Neural progenitor cell (in vitro differentiated cells): ENCODE measurements at regions not wholly inside any gene's neighbourhood (a gene's known extent, or its start where the extent isn't known, plus 50 kb on each side); places are given as distances from the start of the nearest gene placed in this dataset.

Experiments used
- DNase-seq: peaks from one replicate; pipeline ENCODE4 v3.0.0-alpha.2; 2016; ENCODE audit warnings: low spot score
- H2AFZ ChIP-seq: fragments of 200-600 bp; sonication (generic); replicated peaks from 2 replicates; pipeline ENCODE4 v1.6.1; 2016; ENCODE audit warnings: antibody characterized with exemption
- H3F3A ChIP-seq: fragments of 200-600 bp; sonication (generic); 2 replicates; pipeline ENCODE4 v1.6.1; 2016; ENCODE audit warnings: antibody characterized with exemption, low read depth
- H3K27ac ChIP-seq: fragments of 200-600 bp; sonication (generic); 2 replicates; pipeline ENCODE4 v1.5.1; 2016; ENCODE audit warnings: mild to moderate bottlenecking
- H3K27me3 ChIP-seq: fragments of 200-600 bp; sonication (generic); 2 replicates; pipeline ENCODE4 v1.6.1; 2016; ENCODE audit warnings: mild to moderate bottlenecking, moderate library complexity
- H3K36me3 ChIP-seq: fragments of 200-600 bp; sonication (generic); 2 replicates; pipeline ENCODE4 v1.5.1; 2016
- H3K4me1 ChIP-seq: fragments of 200-600 bp; sonication (generic); 2 replicates; pipeline ENCODE4 v1.6.1; 2016; ENCODE audit warnings: mixed run types
- H3K4me2 ChIP-seq: fragments of 200-600 bp; sonication (generic); 2 replicates; pipeline ENCODE4 v1.6.1; 2016
- H3K4me3 ChIP-seq: fragments of 200-600 bp; sonication (generic); 2 replicates; pipeline ENCODE4 v1.5.1; 2016
- H3K79me2 ChIP-seq: fragments of 200-600 bp; sonication (generic); 2 replicates; pipeline ENCODE4 v1.6.1; 2016; ENCODE audit warnings: low read depth
- H3K9ac ChIP-seq: fragments of 200-600 bp; sonication (generic); 2 replicates; pipeline ENCODE4 v1.6.1; 2016
- H3K9me3 ChIP-seq: fragments of 200-600 bp; sonication (generic); 2 replicates; pipeline ENCODE4 v1.5.1; 2016; ENCODE audit warnings: low read depth
- H4K20me1 ChIP-seq: fragments of 200-600 bp; sonication (generic); 2 replicates; pipeline ENCODE4 v1.6.1; 2016; ENCODE audit warnings: low read depth
- H3K27ac Mint-ChIP-seq: 3 replicates; pipeline ENCODE4 v1.8.0; 2021; ENCODE audit warnings: mixed read lengths
- H3K27me3 Mint-ChIP-seq: 2 replicates; pipeline ENCODE4 v1.8.0; 2022; ENCODE audit warnings: low read depth, mild to moderate bottlenecking, inconsistent platforms, moderate library complexity, mixed read lengths; ENCODE audit not compliant: insufficient read depth
- H3K36me3 Mint-ChIP-seq: 3 replicates; pipeline ENCODE4 v1.8.0; 2021; ENCODE audit warnings: mixed read lengths
- H3K4me1 Mint-ChIP-seq: 3 replicates; pipeline ENCODE4 v1.8.0; 2021; ENCODE audit warnings: mixed read lengths
- H3K4me3 Mint-ChIP-seq: 3 replicates; pipeline ENCODE4 v1.8.0; 2021; ENCODE audit warnings: mild to moderate bottlenecking, moderate library complexity, mixed read lengths
- H3K9me3 Mint-ChIP-seq: 3 replicates; pipeline ENCODE4 v1.8.0; 2020; ENCODE audit warnings: mixed read lengths
- EZH2 ChIP-seq: fragments of 200-600 bp; sonication (generic); IDR thresholded peaks from 2 replicates; pipeline ENCODE4 v1.6.1; 2017; ENCODE audit warnings: antibody characterized with exemption, mild to moderate bottlenecking, moderate library complexity
- EZH2phosphoT487 ChIP-seq: fragments of 200-600 bp; sonication (generic); IDR thresholded peaks from 2 replicates; pipeline ENCODE4 v1.6.1; 2017; ENCODE audit warnings: antibody characterized with exemption
- TF ChIP-seq, protein P1 (sequence below): fragments of 200-600 bp; sonication (generic); IDR thresholded peaks from 2 replicates; pipeline ENCODE4 v1.5.1; 2017; ENCODE audit warnings: antibody characterized with exemption, mild to moderate bottlenecking

DNA sequence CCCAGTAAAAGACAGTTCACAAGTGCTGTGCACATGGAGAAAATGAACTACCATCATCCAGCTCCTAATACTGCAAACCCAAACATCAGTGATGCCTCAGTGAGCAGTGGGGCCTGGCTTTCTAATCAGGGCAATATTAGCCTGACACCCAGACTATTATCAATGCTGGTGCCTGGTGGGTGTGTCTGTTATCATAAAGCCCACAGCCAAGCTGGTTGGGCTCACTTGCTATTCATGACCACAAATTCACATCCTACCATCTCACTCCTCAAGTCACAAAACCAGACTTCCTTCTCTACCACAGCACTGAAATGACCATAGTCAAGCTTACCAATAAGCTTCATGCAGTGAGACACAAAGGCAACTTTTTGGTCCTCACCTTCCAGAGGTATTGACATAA is 180.8 kb upstream of the PLN start:
- Mint-ChIP-seq H3K27me3 (peaks cover 6% of the 10 kb centered on the region), H3K27ac (no peak overlapping the region), H3K36me3 (no peaks in the 10 kb centered on the region), H3K4me3 (no peak overlapping the region), H3K4me1 (no peaks in the 10 kb centered on the region), H3K9me3 (peaks cover 11% of the 10 kb centered on the region)
- H3K4me3 ChIP-seq: no peak overlapping the region
- no peaks in the 10 kb centered on the region for H3K36me3 ChIP-seq
- no peaks in the 10 kb centered on the region for H3K4me1 ChIP-seq
- H3K27me3 ChIP-seq: no peaks in the 10 kb centered on the region
- no peak overlapping the region for H3K4me2 ChIP-seq
- no peak overlapping the region for H3K9ac ChIP-seq
- no peaks in the 10 kb centered on the region for H4K20me1 ChIP-seq
- no peak overlapping the region for H2AFZ ChIP-seq
- TF ChIP-seq EZH2phosphoT487: no peak
- TF ChIP-seq, protein P1, sequence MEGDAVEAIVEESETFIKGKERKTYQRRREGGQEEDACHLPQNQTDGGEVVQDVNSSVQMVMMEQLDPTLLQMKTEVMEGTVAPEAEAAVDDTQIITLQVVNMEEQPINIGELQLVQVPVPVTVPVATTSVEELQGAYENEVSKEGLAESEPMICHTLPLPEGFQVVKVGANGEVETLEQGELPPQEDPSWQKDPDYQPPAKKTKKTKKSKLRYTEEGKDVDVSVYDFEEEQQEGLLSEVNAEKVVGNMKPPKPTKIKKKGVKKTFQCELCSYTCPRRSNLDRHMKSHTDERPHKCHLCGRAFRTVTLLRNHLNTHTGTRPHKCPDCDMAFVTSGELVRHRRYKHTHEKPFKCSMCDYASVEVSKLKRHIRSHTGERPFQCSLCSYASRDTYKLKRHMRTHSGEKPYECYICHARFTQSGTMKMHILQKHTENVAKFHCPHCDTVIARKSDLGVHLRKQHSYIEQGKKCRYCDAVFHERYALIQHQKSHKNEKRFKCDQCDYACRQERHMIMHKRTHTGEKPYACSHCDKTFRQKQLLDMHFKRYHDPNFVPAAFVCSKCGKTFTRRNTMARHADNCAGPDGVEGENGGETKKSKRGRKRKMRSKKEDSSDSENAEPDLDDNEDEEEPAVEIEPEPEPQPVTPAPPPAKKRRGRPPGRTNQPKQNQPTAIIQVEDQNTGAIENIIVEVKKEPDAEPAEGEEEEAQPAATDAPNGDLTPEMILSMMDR: no peak
- TF ChIP-seq EZH2: no peak
- no peaks in the 10 kb centered on the region for H3F3A ChIP-seq
- H3K27ac ChIP-seq: no peak overlapping the region
- H3K79me2 ChIP-seq: no peaks in the 10 kb centered on the region
- H3K9me3 ChIP-seq: peaks cover 8% of the 10 kb centered on the region
- no peak for DNase-seq

DNA sequence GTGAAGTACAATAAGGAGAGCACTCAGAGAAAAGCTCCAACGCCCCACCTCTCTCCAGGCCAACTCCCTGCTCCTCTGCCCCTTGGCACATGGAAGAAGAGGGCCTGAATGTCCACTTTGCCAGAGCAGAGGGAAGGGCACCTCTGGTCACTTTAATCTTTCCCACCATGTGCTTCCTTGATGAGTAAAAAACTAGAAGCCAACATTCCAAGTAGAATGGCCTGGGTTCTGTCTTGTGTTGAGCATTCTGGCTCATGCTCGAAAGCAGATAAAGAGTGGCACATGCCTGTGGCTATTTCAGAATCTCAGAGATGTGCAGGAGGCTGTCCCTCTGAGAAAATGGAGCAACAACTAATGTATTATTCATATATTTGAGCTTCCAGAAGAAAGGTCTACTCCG is 177.4 kb upstream of the PLN start:
- H3K79me2 ChIP-seq: no peaks in the 10 kb centered on the region
- no peaks in the 10 kb centered on the region for H3K36me3 ChIP-seq
- H3K9ac ChIP-seq: no peak overlapping the region
- H3F3A ChIP-seq: no peaks in the 10 kb centered on the region
- no peaks in the 10 kb centered on the region for H3K27me3 ChIP-seq
- H3K27ac ChIP-seq: no peak overlapping the region
- no peak for DNase-seq
- no peak overlapping the region for H3K4me2 ChIP-seq
- H3K4me1 ChIP-seq: no peaks in the 10 kb centered on the region
- no peaks in the 10 kb centered on the region for H3K4me1 Mint-ChIP-seq
- no peak overlapping the region for H3K27ac Mint-ChIP-seq
- no peak overlapping the region for H3K4me3 ChIP-seq
- peaks cover 8% of the 10 kb centered on the region for H3K9me3 ChIP-seq
- H3K27me3 Mint-ChIP-seq: peaks cover 3% of the 10 kb centered on the region
- H3K9me3 Mint-ChIP-seq: peaks cover 11% of the 10 kb centered on the region
- H4K20me1 ChIP-seq: no peaks in the 10 kb centered on the region
- H2AFZ ChIP-seq: no peak overlapping the region
- TF ChIP-seq EZH2: no peak
- TF ChIP-seq, protein P1: no peak
- no peak for TF ChIP-seq EZH2phosphoT487
- no peaks in the 10 kb centered on the region for H3K36me3 Mint-ChIP-seq
- no peak overlapping the region for H3K4me3 Mint-ChIP-seq

DNA sequence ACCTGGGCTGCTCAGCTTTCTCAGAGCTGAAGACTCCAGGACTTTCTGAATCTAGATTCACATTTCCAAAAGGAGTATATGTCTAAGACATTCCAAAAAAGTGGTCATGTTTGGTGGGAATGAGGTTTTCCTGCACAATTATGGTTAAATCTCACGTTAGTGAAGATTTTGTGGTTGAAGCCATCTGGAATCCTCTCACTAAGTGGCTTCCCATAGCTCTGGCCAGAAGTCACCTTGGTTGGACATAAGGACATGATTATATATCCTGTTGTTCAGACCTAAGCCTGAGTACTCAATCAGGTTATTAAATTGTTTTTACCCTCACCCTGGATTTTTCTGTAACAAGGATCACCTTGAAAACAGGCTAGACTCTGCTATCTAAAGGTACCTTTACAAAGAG is 176.1 kb upstream of the PLN start:
- Mint-ChIP-seq H3K9me3 (peaks cover 11% of the 10 kb centered on the region), H3K27me3 (peaks cover 3% of the 10 kb centered on the region), H3K36me3 (no peaks in the 10 kb centered on the region), H3K4me1 (no peaks in the 10 kb centered on the region), H3K27ac (no peak overlapping the region), H3K4me3 (no peak overlapping the region)
- H3K4me3 ChIP-seq: no peak overlapping the region
- H3K4me1 ChIP-seq: no peaks in the 10 kb centered on the region
- H3K9ac ChIP-seq: no peak overlapping the region
- peaks cover 8% of the 10 kb centered on the region for H3K9me3 ChIP-seq
- H3K27ac ChIP-seq: no peak overlapping the region
- no peaks in the 10 kb centered on the region for H3K27me3 ChIP-seq
- no peak overlapping the region for H2AFZ ChIP-seq
- H3F3A ChIP-seq: no peaks in the 10 kb centered on the region
- DNase-seq: no peak
- TF ChIP-seq EZH2phosphoT487: no peak
- TF ChIP-seq EZH2: no peak
- TF ChIP-seq, protein P1: no peak
- no peak overlapping the region for H3K4me2 ChIP-seq
- no peaks in the 10 kb centered on the region for H4K20me1 ChIP-seq
- H3K36me3 ChIP-seq: no peaks in the 10 kb centered on the region
- H3K79me2 ChIP-seq: no peaks in the 10 kb centered on the region
